GM12878 (cell line): ENCODE measurements at regions not wholly inside any gene's neighbourhood (a gene's known extent, or its start where the extent isn't known, plus 50 kb on each side); places are given as distances from the start of the nearest gene placed in this dataset.

Experiments used
- ATAC-seq: fragments of 200-7000 bp; cut with Tn5 transposase; 3 replicates; pipeline ENCODE4 v1.9.1; 2020; ENCODE audit warnings: mild to moderate bottlenecking, moderate library complexity
- BruUV-seq: library from RNA; stranded (reverse); fragments of 400-500 nt; replicated peaks from 2 replicates; lab custom pipeline; 2021; lab: Mats Ljungman, UMichigan
- CTCF ChIA-PET: fragments of 300-600 bp; sonication (Branson Sonifier 250); formaldehyde crosslinking; extraction: SDS; loops from one replicate; lab custom pipeline; 2021; ENCODE audit warnings: inconsistent platforms; lab: Yijun Ruan, JAX
- POLR2A ChIA-PET: fragments of 350-600 bp; formaldehyde crosslinking; extraction: SDS; loops from one replicate; lab custom pipeline; 2021; ENCODE audit warnings: inconsistent platforms; lab: Charles Lee
- RAD21 ChIA-PET: fragments of 300-600 bp; sonication (Branson Sonifier 250); formaldehyde crosslinking; loops from one replicate; lab custom pipeline; 2023; ENCODE audit warnings: antibody characterized with exemption; ENCODE audit not compliant: unreplicated experiment; lab: Charles Lee
- SMC1A ChIA-PET: fragments of 300-600 bp; sonication (Branson Sonifier 250); formaldehyde crosslinking; loops from one replicate; lab custom pipeline; 2023; ENCODE audit not compliant: unreplicated experiment, uncharacterized antibody; lab: Charles Lee
- DNase-seq: peaks from one replicate; pipeline ENCODE4 v3.0.0-alpha.2; 2011; ENCODE audit warnings: low read depth, low spot score
- FAIRE-seq: peaks from 3 replicates; lab custom pipeline; 2011; peaks lifted over from hg19 to GRCh38; lab: Jason Lieb, UNC
- H2AFZ ChIP-seq: 2 replicates; pipeline ENCODE4 v1.6.0; 2011; ENCODE audit warnings: low read depth, low read length, control low read depth; ENCODE audit not compliant: control insufficient read depth
- H3K27ac ChIP-seq: 2 replicates; pipeline ENCODE4 v1.5.1; 2011; ENCODE audit warnings: control low read depth; ENCODE audit not compliant: control insufficient read depth, insufficient read depth
- H3K27me3 ChIP-seq, 2 experiments: replicated peaks in 1 of 2; 2 replicates each; pipeline versions ENCODE4 v1.6.0 to v1.6.1; 2011; ENCODE audit warnings: low read length in 1 of 2; ENCODE audit not compliant: control insufficient read depth in 2 of 2, insufficient read depth in 2 of 2
- H3K36me3 ChIP-seq, 2 experiments: 2 replicates each; pipeline ENCODE4 v1.5.1; 2011; ENCODE audit warnings: low read length in 1 of 2; ENCODE audit not compliant: control insufficient read depth in 2 of 2, insufficient read depth in 2 of 2
- H3K4me1 ChIP-seq: 2 replicates; pipeline ENCODE4 v1.6.1; 2011; ENCODE audit warnings: mild to moderate bottlenecking, low read length, moderate library complexity, mixed read lengths; ENCODE audit not compliant: control insufficient read depth, insufficient read depth
- H3K4me2 ChIP-seq: 2 replicates; pipeline ENCODE4 v1.6.0; 2011; ENCODE audit warnings: control low read depth; ENCODE audit not compliant: control insufficient read depth, insufficient read depth
- H3K4me3 ChIP-seq: fragments of 200-600 bp; sonication (generic); 2 replicates; pipeline ENCODE4 v1.5.1; 2016
- H3K79me2 ChIP-seq: 2 replicates; pipeline ENCODE4 v1.6.0; 2011; ENCODE audit warnings: low read length; ENCODE audit not compliant: control insufficient read depth, insufficient read depth
- H3K9ac ChIP-seq: 2 replicates; pipeline ENCODE4 v1.8.0; 2011; ENCODE audit warnings: low read length, control low read depth, mixed read lengths; ENCODE audit not compliant: control insufficient read depth, insufficient read depth
- H3K9me3 ChIP-seq: replicated peaks from 3 replicates; pipeline ENCODE4 v1.5.1; 2011; ENCODE audit warnings: mild to moderate bottlenecking, low read length; ENCODE audit not compliant: control insufficient read depth, insufficient read depth
- H4K20me1 ChIP-seq: 2 replicates; pipeline ENCODE4 v1.6.0; 2011; ENCODE audit not compliant: control insufficient read depth, insufficient read depth
- ATF7 ChIP-seq: fragments of 450-650 bp; IDR thresholded peaks from 2 replicates; pipeline ENCODE4 v1.6.1; 2016; ENCODE audit warnings: low read depth, mild to moderate bottlenecking
- CHD1 ChIP-seq: IDR thresholded peaks from 2 replicates; pipeline ENCODE4 v1.6.1; 2012; ENCODE audit warnings: low read depth, low read length, improper control_type of control experiment
- EGR1 ChIP-seq, 2 experiments: IDR thresholded peaks; 1 replicate in 1 of 2; 2 replicates in 1 of 2; pipeline ENCODE4 v1.6.1; 2011 to 2012; ENCODE audit warnings: low read depth in 2 of 2, low read length in 2 of 2, borderline replicate concordance in 1 of 2, mild to moderate bottlenecking in 1 of 2, moderate library complexity in 1 of 2
- GABPA ChIP-seq: IDR thresholded peaks from 2 replicates; pipeline ENCODE4 v1.6.1; 2014; ENCODE audit warnings: antibody characterized with exemption, low read depth, mild to moderate bottlenecking, inconsistent platforms
- HDAC2 ChIP-seq: fragments of 200-600 bp; sonication (generic); IDR thresholded peaks from 2 replicates; pipeline ENCODE4 v1.6.1; 2017
- JUNB ChIP-seq: IDR thresholded peaks from 2 replicates; pipeline ENCODE4 v1.6.1; 2016; ENCODE audit warnings: antibody characterized with exemption, mild to moderate bottlenecking
- LARP7 ChIP-seq: fragments of 450-650 bp; IDR thresholded peaks from 2 replicates; pipeline ENCODE4 v1.6.1; 2017; ENCODE audit warnings: mild to moderate bottlenecking
- MYB ChIP-seq: fragments of 150-350 bp; IDR thresholded peaks from 2 replicates; pipeline ENCODE4 v1.6.1; 2014; ENCODE audit warnings: mild to moderate bottlenecking, low read depth, low read length, borderline replicate concordance
- PKNOX1 ChIP-seq: fragments of 450-650 bp; IDR thresholded peaks from 2 replicates; pipeline ENCODE4 v1.6.1; 2016; ENCODE audit warnings: mild to moderate bottlenecking
- POU2F2 ChIP-seq: IDR thresholded peaks from 3 replicates; pipeline ENCODE4 v1.6.1; 2011; ENCODE audit warnings: low read depth, mild to moderate bottlenecking, low read length, borderline replicate concordance
- RB1 ChIP-seq: fragments of 450-650 bp; formaldehyde crosslinking; IDR thresholded peaks from 2 replicates; pipeline ENCODE4 v1.6.1; 2017; ENCODE audit warnings: mild to moderate bottlenecking, borderline replicate concordance
- RUNX3 ChIP-seq: IDR thresholded peaks from 2 replicates; pipeline ENCODE4 v1.6.1; 2012; ENCODE audit warnings: low read length, inconsistent platforms
- SMAD5 ChIP-seq: IDR thresholded peaks from 2 replicates; pipeline ENCODE4 v1.6.1; 2016; ENCODE audit warnings: antibody characterized with exemption, low read depth
- SREBF2 ChIP-seq: IDR thresholded peaks from 2 replicates; pipeline ENCODE4 v1.6.1; 2012; ENCODE audit warnings: mild to moderate bottlenecking, low read length
- TBL1XR1 ChIP-seq: IDR thresholded peaks from 2 replicates; pipeline ENCODE4 v1.6.1; 2012; ENCODE audit warnings: low read depth, low read length, improper control_type of control experiment
- TCF3 ChIP-seq: IDR thresholded peaks from 2 replicates; pipeline ENCODE4 v1.6.1; 2012; ENCODE audit warnings: low read depth, mild to moderate bottlenecking, low read length, borderline replicate concordance; ENCODE audit not compliant: insufficient read depth
- YBX1 ChIP-seq: fragments of 450-650 bp; IDR thresholded peaks from 2 replicates; pipeline ENCODE4 v1.6.1; 2016; ENCODE audit warnings: antibody characterized with exemption
- ZBTB33 ChIP-seq: fragments of 450-650 bp; IDR thresholded peaks from 2 replicates; pipeline ENCODE4 v1.6.1; 2017; ENCODE audit warnings: mild to moderate bottlenecking
- ZBTB40 ChIP-seq: fragments of 450-650 bp; IDR thresholded peaks from 2 replicates; pipeline ENCODE4 v1.6.1; 2016; ENCODE audit warnings: mild to moderate bottlenecking, moderate library complexity, borderline replicate concordance
- ZNF217 ChIP-seq: fragments of 450-650 bp; IDR thresholded peaks from 2 replicates; pipeline ENCODE4 v1.6.1; 2017; ENCODE audit warnings: antibody characterized with exemption, mild to moderate bottlenecking
- WGBS: methylation state at CpG from one replicate; pipeline ENCODE4 v1.1.6; 2016; ENCODE audit warnings: low lambda C conversion rate; ENCODE audit not compliant: insufficient replicate concordance, insufficient coverage; ENCODE audit errors: missing lambda C conversion rate; 5-methylcytosine and 5-hydroxymethylcytosine counted together
- in situ Hi-C: fragments of 300-500 bp; cut with MboI; formaldehyde crosslinking; loops from 9 replicates; pipeline ENCODE4 v1.14.3; 2018; ENCODE audit warnings: mixed read lengths
- intact Hi-C: fragments of 100-400 bp; cut with micrococcal nuclease; formaldehyde crosslinking; loops from one replicate; pipeline ENCODE4 v1.14.2; 2022; ENCODE audit not compliant: unreplicated experiment

GRCh38 chr5:61905613-61906012 is 400.4 kb upstream of the KIF2A start (continued):
- TF ChIP-seq ATF7 (no peak), EGR1 (IDR thresholded peaks at IDR 0.05; ENCODE audit: borderline replicate concordance in 1 of 2, low read depth in 2 of 2, low read length in 2 of 2) (no peak), GABPA (no peak)

GRCh38 chr5:61906820-61907219 is 399.2 kb upstream of the KIF2A start:
- ChIA-PET SMC1A (no interaction called here), RAD21 (no interaction called here), CTCF (no interaction called here), POLR2A (interaction anchor here (0.5 kb wide), 1 partner anchor 9 kb away, joined by 3 read pairs; no protein-coding TSS in a partner anchor)
- in situ Hi-C loops = no loop called here
- intact Hi-C loops = no loop called here
- Histone ChIP-seq H3K4me3 (no peak overlapping the region), H3K9me3 (no peaks in the 10 kb centered on the region), H3K9ac (no peak overlapping the region), H3K79me2 (no peaks in the 10 kb centered on the region), H3K27me3 (no peaks in the 10 kb centered on the region), H3K27ac (no peak overlapping the region), H3K4me1 (no peaks in the 10 kb centered on the region), H3K4me2 (no peak overlapping the region), H3K36me3 (no peaks in the 10 kb centered on the region), H2AFZ (no peak overlapping the region), H4K20me1 (no peaks in the 10 kb centered on the region)
- no peak for FAIRE-seq
- no peak for DNase-seq
- no peak for ATAC-seq
- WGBS = 1% methylated on average over 5 of the region's 5 CpGs
- BruUV-seq = no TSS peak
- TF ChIP-seq RB1 (no peak), ZNF217 (no peak), ZBTB33 (no peak), PKNOX1 (no peak), LARP7 (no peak), RUNX3 (no peak), CHD1 (no peak), POU2F2 (no peak), GABPA (no peak), YBX1 (no peak), MYB (no peak), SMAD5 (no peak), TCF3 (no peak), ZBTB40 (no peak), HDAC2 (no peak), TBL1XR1 (no peak), SREBF2 (no peak), JUNB (no peak)
